ENCODE measurements at regions not wholly inside any gene's neighbourhood (a gene's known extent, or its start where the extent isn't known, plus 50 kb on each side); places are given as distances from the start of the nearest gene placed in this dataset.
"Not testable (repeated sequence)": the region's sequence is repeated elsewhere in the genome, so short reads cannot be mapped to it uniquely, and the experiment has no call there.

DNA sequence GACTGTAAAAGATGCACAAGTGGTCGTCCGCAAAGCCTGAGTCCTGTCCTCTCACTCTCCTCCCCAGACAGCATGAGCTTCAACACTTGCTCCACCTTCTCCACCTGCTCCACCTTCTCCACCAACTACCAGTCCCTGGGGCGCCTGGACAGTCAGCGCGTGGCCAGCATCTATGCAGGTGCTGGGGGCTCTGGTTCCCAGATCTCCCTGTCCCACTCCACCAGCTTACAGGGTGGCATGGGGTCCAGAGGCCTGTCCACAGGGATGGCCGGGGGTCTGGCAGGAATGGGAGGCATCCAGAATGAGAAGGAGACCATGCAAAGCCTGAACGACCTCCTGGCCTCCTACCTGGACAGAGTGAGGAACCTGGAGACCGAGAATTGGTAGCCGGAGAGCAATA, 162.2 kb upstream of the NT5E start:
- Histone ChIP-seq H3K36me3 (ENCODE audit: control insufficient read depth in 1 of 2, insufficient read depth in 2 of 2, low read length in 2 of 2) (no peaks in the 10 kb centered on the region), H3K27ac (ENCODE audit: low read depth, low read length) (no peak overlapping the region), H3K9me3 (ENCODE audit: control insufficient read depth in 1 of 2, low read length in 2 of 2) (no peaks in the 10 kb centered on the region), H3K4me1 (ENCODE audit: control insufficient read depth in 1 of 2, insufficient read depth in 2 of 2, low read length in 2 of 2) (no peaks in the 10 kb centered on the region), H3K4me3 (ENCODE audit: low read depth in 1 of 2, low read length in 2 of 2) (no peak overlapping the region), H3K27me3 (ENCODE audit: control insufficient read depth in 1 of 2, insufficient read depth in 2 of 2, low read length in 2 of 2) (no peaks in the 10 kb centered on the region), H3K9ac (ENCODE audit: low read depth in 1 of 2, low read length in 2 of 2) (no peak overlapping the region)

DNA sequence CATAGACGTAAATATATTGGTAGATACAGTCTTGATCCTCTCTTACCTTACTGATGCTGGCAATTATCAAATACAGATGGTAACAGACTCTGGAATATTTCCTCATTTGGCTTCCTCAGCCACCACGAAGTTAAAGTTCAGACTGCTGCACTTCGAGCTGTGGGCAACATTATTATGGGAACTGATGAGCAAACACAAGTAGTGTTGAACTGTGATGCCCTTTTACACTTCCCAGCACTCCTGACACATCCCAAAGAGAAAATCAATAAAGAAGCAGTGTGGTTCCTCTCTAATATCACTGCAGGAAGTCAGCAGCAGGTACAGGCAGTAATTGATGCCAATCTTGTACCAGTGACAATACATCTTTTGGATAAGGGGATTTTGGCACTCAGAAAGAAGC, 162.7 kb upstream of the NT5E start:
- Histone ChIP-seq H3K27ac (ENCODE audit: low read depth, low read length) (no peak overlapping the region), H3K27me3 (ENCODE audit: control insufficient read depth in 1 of 2, insufficient read depth in 2 of 2, low read length in 2 of 2) (no peaks in the 10 kb centered on the region), H3K4me1 (ENCODE audit: control insufficient read depth in 1 of 2, insufficient read depth in 2 of 2, low read length in 2 of 2) (no peaks in the 10 kb centered on the region), H3K9ac (ENCODE audit: low read depth in 1 of 2, low read length in 2 of 2) (no peak overlapping the region), H3K4me3 (ENCODE audit: low read depth in 1 of 2, low read length in 2 of 2) (no peak overlapping the region), H3K9me3 (ENCODE audit: control insufficient read depth in 1 of 2, low read length in 2 of 2) (no peaks in the 10 kb centered on the region), H3K36me3 (ENCODE audit: control insufficient read depth in 1 of 2, insufficient read depth in 2 of 2, low read length in 2 of 2) (no peaks in the 10 kb centered on the region)

DNA sequence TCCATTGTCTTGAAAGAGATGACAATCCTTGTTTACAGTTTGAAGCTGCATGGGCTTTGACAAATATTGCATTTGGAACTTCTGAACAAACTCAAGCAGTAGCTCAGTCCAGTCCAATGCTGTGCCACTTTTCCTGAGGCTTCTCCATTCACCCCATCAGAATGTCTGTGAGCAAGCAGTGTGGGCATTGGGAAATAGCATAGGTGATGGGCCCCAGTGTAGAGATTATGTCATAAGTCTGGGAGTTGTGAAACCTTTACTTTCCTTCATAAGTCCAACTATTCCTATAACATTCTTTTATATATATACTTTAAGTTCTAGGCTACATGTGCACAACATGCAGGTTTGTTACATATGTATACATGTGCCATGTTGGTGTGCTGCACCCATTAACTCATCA, 163.4 kb upstream of the NT5E start:
- H3K4me1 ChIP-seq (ENCODE audit: control insufficient read depth in 1 of 2, insufficient read depth in 2 of 2, low read length in 2 of 2); H3K36me3 ChIP-seq (ENCODE audit: control insufficient read depth in 1 of 2, insufficient read depth in 2 of 2, low read length in 2 of 2); H3K4me3 ChIP-seq (ENCODE audit: low read depth in 1 of 2, low read length in 2 of 2); H3K9ac ChIP-seq (ENCODE audit: low read depth in 1 of 2, low read length in 2 of 2); H3K27me3 ChIP-seq (ENCODE audit: control insufficient read depth in 1 of 2, insufficient read depth in 2 of 2, low read length in 2 of 2); H3K27ac ChIP-seq (ENCODE audit: low read depth, low read length); H3K9me3 ChIP-seq (ENCODE audit: control insufficient read depth in 1 of 2, low read length in 2 of 2): not testable (repeated sequence)

DNA sequence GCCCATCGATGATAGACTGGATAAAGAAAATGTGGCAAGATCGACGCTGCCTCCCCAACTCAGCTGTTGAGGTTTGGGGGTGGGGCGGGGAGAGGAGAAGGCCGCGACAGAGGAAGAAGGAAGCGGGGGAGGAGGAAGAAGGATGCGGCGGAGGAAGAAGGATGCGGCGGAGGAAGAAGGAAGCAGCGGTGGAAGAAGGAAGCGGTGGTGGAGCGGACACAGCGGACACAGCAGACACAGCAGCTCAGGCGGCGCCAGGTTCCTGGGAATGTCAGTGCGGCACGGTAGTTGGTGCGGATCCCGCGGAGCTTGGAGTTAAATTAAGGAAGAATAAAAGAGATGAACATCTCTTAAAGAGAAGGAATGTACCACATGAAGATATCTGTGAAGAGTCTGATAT, 163.9 kb upstream of the NT5E start:
- Histone ChIP-seq H3K27me3 (ENCODE audit: control insufficient read depth in 1 of 2, insufficient read depth in 2 of 2, low read length in 2 of 2) (no peaks in the 10 kb centered on the region), H3K27ac (ENCODE audit: low read depth, low read length) (no peak overlapping the region), H3K9me3 (ENCODE audit: control insufficient read depth in 1 of 2, low read length in 2 of 2) (no peaks in the 10 kb centered on the region)

DNA sequence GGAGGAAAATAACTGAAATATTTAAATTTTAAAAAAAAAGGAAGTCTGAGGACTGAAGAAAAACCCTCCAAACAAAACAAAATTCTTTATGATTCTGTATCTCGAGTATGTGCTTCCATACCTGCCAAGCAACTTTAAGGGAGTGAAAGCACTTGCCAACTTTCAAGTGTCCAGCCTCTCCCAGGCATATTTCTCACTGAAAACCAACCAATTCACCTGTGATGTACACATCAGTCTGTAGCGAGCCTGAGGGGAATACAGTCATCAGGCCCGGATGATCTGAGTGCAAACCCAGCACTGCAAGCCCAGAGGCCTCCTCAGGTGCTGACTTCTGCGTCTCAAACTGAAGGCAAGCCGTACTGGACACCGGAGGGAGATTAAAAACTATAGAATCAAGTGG, 164.8 kb upstream of the NT5E start:
- Histone ChIP-seq H3K36me3 (ENCODE audit: control insufficient read depth in 1 of 2, insufficient read depth in 2 of 2, low read length in 2 of 2) (no peaks in the 10 kb centered on the region), H3K9ac (ENCODE audit: low read depth in 1 of 2, low read length in 2 of 2) (no peak overlapping the region), H3K4me3 (ENCODE audit: low read depth in 1 of 2, low read length in 2 of 2) (no peak overlapping the region), H3K4me1 (ENCODE audit: control insufficient read depth in 1 of 2, insufficient read depth in 2 of 2, low read length in 2 of 2) (no peaks in the 10 kb centered on the region), H3K27ac (ENCODE audit: low read depth, low read length) (no peak overlapping the region), H3K27me3 (ENCODE audit: control insufficient read depth in 1 of 2, insufficient read depth in 2 of 2, low read length in 2 of 2) (no peaks in the 10 kb centered on the region), H3K9me3 (ENCODE audit: control insufficient read depth in 1 of 2, low read length in 2 of 2) (no peaks in the 10 kb centered on the region)

More for the DNA sequence above, 163.9 kb upstream of the NT5E start:
- Histone ChIP-seq H3K9ac (ENCODE audit: low read depth in 1 of 2, low read length in 2 of 2) (no peak overlapping the region), H3K4me1 (ENCODE audit: control insufficient read depth in 1 of 2, insufficient read depth in 2 of 2, low read length in 2 of 2) (no peaks in the 10 kb centered on the region), H3K4me3 (ENCODE audit: low read depth in 1 of 2, low read length in 2 of 2) (no peak overlapping the region), H3K36me3 (ENCODE audit: control insufficient read depth in 1 of 2, insufficient read depth in 2 of 2, low read length in 2 of 2) (no peaks in the 10 kb centered on the region)

DNA sequence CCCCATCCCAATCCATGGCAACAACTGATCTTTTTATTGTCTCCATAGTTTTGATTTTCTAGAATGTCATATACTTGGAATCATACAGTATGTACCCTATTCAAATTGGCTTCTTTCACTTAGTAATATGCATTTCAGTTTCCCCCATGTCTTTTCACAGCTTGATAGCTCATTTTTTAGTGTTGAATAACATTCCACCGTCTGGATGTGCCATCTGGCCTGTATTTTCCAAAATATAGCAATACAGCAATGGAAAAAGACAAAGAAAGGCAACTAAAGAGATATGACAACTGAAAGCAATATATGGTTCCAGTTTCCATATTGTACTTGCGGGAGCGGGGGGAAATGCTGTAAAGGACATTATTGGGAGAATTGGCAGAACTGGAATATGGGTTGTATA, 166.4 kb upstream of the NT5E start:
- Histone ChIP-seq H3K27ac (ENCODE audit: low read depth, low read length) (no peak overlapping the region), H3K36me3 (ENCODE audit: control insufficient read depth in 1 of 2, insufficient read depth in 2 of 2, low read length in 2 of 2) (no peaks in the 10 kb centered on the region), H3K27me3 (ENCODE audit: control insufficient read depth in 1 of 2, insufficient read depth in 2 of 2, low read length in 2 of 2) (no peaks in the 10 kb centered on the region), H3K9me3 (ENCODE audit: control insufficient read depth in 1 of 2, low read length in 2 of 2) (no peaks in the 10 kb centered on the region), H3K4me1 (ENCODE audit: control insufficient read depth in 1 of 2, insufficient read depth in 2 of 2, low read length in 2 of 2) (no peaks in the 10 kb centered on the region), H3K4me3 (ENCODE audit: low read depth in 1 of 2, low read length in 2 of 2) (no peak overlapping the region), H3K9ac (ENCODE audit: low read depth in 1 of 2, low read length in 2 of 2) (no peak overlapping the region)

DNA sequence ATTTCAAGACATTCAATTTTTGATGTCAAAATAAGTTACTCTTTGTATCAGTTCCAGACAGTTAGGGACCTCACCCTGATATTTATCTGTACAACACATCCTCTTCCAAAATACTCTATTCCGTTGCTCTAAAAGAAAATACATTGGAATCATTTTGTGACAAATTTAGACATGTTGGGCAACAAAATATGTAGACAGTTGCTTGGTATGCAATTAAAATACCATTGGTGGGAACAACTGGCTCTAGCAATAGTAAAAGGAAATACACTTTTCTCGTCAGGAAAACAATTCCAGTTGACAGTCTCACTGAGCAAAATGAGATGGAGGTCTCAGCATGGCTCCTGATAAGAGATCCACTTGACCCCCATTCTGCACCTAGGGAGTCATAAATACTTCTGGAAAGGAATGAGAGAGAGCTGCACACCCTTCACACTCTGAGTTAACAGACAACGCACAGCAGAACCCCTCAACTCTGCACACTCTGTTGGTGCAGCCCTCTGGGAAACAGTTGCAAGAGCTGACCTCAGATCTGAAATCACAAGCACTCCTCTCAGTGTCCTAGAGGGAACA, 171.3 kb upstream of the NT5E start:
- H3K9ac ChIP-seq (ENCODE audit: low read depth in 1 of 2, low read length in 2 of 2) = no peak overlapping the region
- H3K27me3 ChIP-seq (ENCODE audit: control insufficient read depth in 1 of 2, insufficient read depth in 2 of 2, low read length in 2 of 2) = no peaks in the 10 kb centered on the region
- no peaks in the 10 kb centered on the region for H3K36me3 ChIP-seq (ENCODE audit: control insufficient read depth in 1 of 2, insufficient read depth in 2 of 2, low read length in 2 of 2)
- no peak overlapping the region for H3K27ac ChIP-seq (ENCODE audit: low read depth, low read length)
- no peak overlapping the region for H3K4me3 ChIP-seq (ENCODE audit: low read depth in 1 of 2, low read length in 2 of 2)
- H3K9me3 ChIP-seq (ENCODE audit: control insufficient read depth in 1 of 2, low read length in 2 of 2) = no peaks in the 10 kb centered on the region
- no peaks in the 10 kb centered on the region for H3K4me1 ChIP-seq (ENCODE audit: control insufficient read depth in 1 of 2, insufficient read depth in 2 of 2, low read length in 2 of 2)

DNA sequence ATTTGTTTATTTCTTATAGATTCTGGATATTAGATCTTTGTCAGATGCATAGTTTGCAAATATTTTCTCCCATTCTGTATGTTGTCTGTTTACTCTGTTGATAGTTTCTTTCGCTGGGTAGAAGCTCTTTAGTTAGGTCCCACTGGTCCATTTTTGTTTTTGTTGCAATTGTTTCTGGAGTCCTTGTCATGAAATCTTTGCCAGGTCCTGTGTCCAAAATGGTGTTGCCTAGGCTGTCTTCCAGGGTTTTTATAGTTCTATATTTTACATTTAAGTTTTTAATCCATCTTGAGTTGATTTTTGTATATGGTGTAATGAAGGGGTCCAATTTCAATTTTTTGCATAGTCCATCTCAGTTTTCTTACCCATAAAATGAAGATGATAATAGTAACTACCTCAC, 173.9 kb upstream of the NT5E start:
- not testable (repeated sequence) for H3K27me3 ChIP-seq (ENCODE audit: control insufficient read depth in 1 of 2, insufficient read depth in 2 of 2, low read length in 2 of 2); H3K4me1 ChIP-seq (ENCODE audit: control insufficient read depth in 1 of 2, insufficient read depth in 2 of 2, low read length in 2 of 2); H3K27ac ChIP-seq (ENCODE audit: low read depth, low read length); H3K9ac ChIP-seq (ENCODE audit: low read depth in 1 of 2, low read length in 2 of 2); H3K9me3 ChIP-seq (ENCODE audit: control insufficient read depth in 1 of 2, low read length in 2 of 2); H3K4me3 ChIP-seq (ENCODE audit: low read depth in 1 of 2, low read length in 2 of 2); H3K36me3 ChIP-seq (ENCODE audit: control insufficient read depth in 1 of 2, insufficient read depth in 2 of 2, low read length in 2 of 2)

DNA sequence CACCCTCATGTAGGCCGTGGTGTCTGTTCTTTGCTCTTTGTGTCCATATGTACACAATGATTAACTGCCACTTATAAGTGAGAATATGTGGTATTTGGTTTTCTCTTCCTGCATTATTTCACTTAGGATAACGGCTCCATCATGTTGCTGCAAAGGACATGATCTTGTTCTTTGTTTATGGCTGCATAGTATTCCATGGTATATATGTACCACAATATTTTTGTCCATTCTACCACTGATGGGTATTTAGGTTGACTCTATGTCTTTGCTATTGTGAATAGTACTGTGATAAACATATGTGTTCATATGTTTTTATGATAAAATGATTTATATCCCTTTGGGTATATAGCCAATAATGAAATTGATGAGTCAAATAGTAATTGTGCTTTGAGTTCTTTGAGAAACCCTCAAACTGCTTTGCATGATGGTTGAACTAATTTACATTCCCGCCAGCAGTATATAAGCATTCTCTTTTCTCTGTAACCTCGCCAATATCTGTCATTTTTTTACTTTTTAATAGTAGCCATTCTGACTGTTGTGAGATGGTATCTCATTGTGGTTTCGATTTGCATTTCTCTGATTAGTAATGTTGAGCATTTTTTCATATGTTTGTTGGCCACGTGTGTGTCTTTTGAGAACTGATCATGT, 174.4 kb upstream of the NT5E start:
- Histone ChIP-seq H3K27me3 (ENCODE audit: control insufficient read depth in 1 of 2, insufficient read depth in 2 of 2, low read length in 2 of 2) (no peaks in the 10 kb centered on the region), H3K27ac (ENCODE audit: low read depth, low read length) (no peak overlapping the region), H3K9me3 (ENCODE audit: control insufficient read depth in 1 of 2, low read length in 2 of 2) (no peaks in the 10 kb centered on the region), H3K36me3 (ENCODE audit: control insufficient read depth in 1 of 2, insufficient read depth in 2 of 2, low read length in 2 of 2) (no peaks in the 10 kb centered on the region), H3K4me3 (ENCODE audit: low read depth in 1 of 2, low read length in 2 of 2) (no peak overlapping the region), H3K4me1 (ENCODE audit: control insufficient read depth in 1 of 2, insufficient read depth in 2 of 2, low read length in 2 of 2) (no peaks in the 10 kb centered on the region), H3K9ac (ENCODE audit: low read depth in 1 of 2, low read length in 2 of 2) (no peak overlapping the region)

DNA sequence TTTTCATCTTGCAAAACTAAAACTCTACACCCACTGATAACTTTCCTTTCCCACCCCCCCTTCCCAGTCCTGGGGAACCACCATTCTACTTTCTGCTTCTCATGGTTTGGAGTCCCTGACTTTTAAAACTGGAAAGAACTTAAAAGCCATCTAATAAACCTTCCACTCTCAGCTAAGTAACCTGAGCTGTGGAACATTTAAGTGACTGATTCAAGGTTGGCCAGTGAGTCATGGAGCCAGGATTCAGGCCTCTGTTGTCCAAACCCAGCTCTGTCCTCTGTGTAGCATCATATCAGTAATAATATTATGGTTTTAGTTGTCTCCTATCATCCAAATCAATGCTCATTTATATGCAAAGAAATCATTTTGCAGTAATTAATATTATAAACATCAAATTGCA, 176.0 kb upstream of the NT5E start:
- Histone ChIP-seq H3K9me3 (ENCODE audit: control insufficient read depth in 1 of 2, low read length in 2 of 2) (no peaks in the 10 kb centered on the region), H3K4me1 (ENCODE audit: control insufficient read depth in 1 of 2, insufficient read depth in 2 of 2, low read length in 2 of 2) (no peaks in the 10 kb centered on the region), H3K27me3 (ENCODE audit: control insufficient read depth in 1 of 2, insufficient read depth in 2 of 2, low read length in 2 of 2) (no peaks in the 10 kb centered on the region), H3K27ac (ENCODE audit: low read depth, low read length) (no peak overlapping the region), H3K9ac (ENCODE audit: low read depth in 1 of 2, low read length in 2 of 2) (no peak overlapping the region), H3K36me3 (ENCODE audit: control insufficient read depth in 1 of 2, insufficient read depth in 2 of 2, low read length in 2 of 2) (no peaks in the 10 kb centered on the region), H3K4me3 (ENCODE audit: low read depth in 1 of 2, low read length in 2 of 2) (no peak overlapping the region)

DNA sequence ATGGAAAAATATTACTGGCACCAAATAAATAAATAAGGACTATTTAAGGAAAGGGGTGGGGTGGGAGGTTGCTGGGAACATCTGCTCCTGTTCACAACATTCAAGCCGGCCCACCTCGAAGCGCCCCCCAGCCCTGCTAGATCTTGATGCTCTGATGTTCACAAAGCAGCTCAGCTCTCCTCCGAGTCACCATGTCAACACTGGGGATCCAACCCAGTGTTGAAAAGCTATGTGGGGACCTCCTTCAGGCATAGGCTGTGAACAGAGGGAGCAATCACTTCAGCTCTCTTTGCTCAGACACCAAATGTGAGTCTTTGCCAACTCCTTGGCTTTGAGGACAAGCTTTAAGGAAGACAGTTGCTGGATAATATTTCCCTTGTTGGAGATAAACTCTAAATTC, 176.8 kb upstream of the NT5E start:
- no peaks in the 10 kb centered on the region for H3K9me3 ChIP-seq (ENCODE audit: control insufficient read depth in 1 of 2, low read length in 2 of 2)
- H3K27me3 ChIP-seq (ENCODE audit: control insufficient read depth in 1 of 2, insufficient read depth in 2 of 2, low read length in 2 of 2) = no peaks in the 10 kb centered on the region
- H3K27ac ChIP-seq (ENCODE audit: low read depth, low read length) = no peak overlapping the region
- H3K4me1 ChIP-seq (ENCODE audit: control insufficient read depth in 1 of 2, insufficient read depth in 2 of 2, low read length in 2 of 2) = no peaks in the 10 kb centered on the region
- H3K36me3 ChIP-seq (ENCODE audit: control insufficient read depth in 1 of 2, insufficient read depth in 2 of 2, low read length in 2 of 2) = no peaks in the 10 kb centered on the region
- H3K4me3 ChIP-seq (ENCODE audit: low read depth in 1 of 2, low read length in 2 of 2) = no peak overlapping the region
- no peak overlapping the region for H3K9ac ChIP-seq (ENCODE audit: low read depth in 1 of 2, low read length in 2 of 2)

All from duodenal mucosa (tissue), 2 donors.